Astrocyte (in vitro differentiated cells and primary cell): ENCODE measurements at regions not wholly inside any gene's neighbourhood (a gene's known extent, or its start where the extent isn't known, plus 50 kb on each side); places are given as distances from the start of the nearest gene placed in this dataset.

Experiments used
- CTCF ChIP-seq: IDR thresholded peaks from 2 replicates; pipeline ENCODE4 v1.5.1; 2011; ENCODE audit warnings: low read depth, mild to moderate bottlenecking, inconsistent platforms, low read length, moderate library complexity; ENCODE audit not compliant: insufficient read depth
- EZH2 ChIP-seq: IDR thresholded peaks from 2 replicates; pipeline ENCODE4 v1.6.1; 2012; ENCODE audit warnings: mild to moderate bottlenecking, low read length, inconsistent platforms; ENCODE audit not compliant: insufficient read depth

- TF ChIP-seq CTCF (no peak), EZH2 (no peak)
Observed at GRCh38 chr4:29817961-29818360, 902.2 kb upstream of the PCDH7 start.
